Cerebellar cortex (tissue), 1 donor: ENCODE measurements at regions not wholly inside any gene's neighbourhood (a gene's known extent, or its start where the extent isn't known, plus 50 kb on each side); places are given as distances from the start of the nearest gene placed in this dataset.

Source experiments
- DNase-seq: peaks from one replicate; pipeline ENCODE4 v3.0.0-alpha.2; 2015; ENCODE audit warnings: low spot score

DNA sequence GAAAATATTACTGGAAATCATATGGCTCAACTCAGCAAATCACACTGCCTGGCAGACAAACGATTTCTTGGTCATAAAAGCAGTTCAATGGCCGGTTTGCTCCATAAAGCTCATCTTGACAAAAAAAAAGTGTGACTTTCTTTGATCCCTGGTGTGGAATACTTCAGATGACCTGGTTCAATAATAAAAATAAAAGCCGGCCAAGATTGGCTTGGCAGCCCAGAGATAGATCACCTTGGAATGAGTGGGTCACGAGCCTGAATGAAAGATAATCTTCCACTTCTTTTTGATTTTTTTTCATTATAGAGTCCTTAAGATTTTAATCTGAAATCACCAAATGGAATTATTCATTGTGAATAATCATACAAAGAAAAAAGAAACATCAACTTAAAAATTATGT lies 445.3 kb upstream of the CITED2 start:
- DNase-seq = no peak

DNA sequence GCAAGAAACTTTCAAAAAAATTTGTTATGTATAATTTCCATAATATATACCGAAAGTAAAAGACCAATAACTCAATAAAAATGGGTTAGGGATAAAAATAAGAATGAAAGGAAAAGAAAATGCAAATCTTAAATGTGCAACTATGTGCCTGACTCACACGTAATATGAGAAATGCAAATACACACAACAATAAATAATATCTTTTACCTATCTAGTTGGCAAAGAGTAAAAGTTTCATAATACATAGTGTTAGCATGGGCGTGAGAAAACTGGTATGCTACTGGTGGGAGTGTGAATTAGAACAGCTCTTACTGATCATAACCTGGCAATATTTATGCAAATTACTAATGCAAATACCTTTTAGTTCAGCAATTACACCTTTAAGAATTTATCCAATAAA lies 438.5 kb upstream of the CITED2 start:
- DNase-seq = no peak

DNA sequence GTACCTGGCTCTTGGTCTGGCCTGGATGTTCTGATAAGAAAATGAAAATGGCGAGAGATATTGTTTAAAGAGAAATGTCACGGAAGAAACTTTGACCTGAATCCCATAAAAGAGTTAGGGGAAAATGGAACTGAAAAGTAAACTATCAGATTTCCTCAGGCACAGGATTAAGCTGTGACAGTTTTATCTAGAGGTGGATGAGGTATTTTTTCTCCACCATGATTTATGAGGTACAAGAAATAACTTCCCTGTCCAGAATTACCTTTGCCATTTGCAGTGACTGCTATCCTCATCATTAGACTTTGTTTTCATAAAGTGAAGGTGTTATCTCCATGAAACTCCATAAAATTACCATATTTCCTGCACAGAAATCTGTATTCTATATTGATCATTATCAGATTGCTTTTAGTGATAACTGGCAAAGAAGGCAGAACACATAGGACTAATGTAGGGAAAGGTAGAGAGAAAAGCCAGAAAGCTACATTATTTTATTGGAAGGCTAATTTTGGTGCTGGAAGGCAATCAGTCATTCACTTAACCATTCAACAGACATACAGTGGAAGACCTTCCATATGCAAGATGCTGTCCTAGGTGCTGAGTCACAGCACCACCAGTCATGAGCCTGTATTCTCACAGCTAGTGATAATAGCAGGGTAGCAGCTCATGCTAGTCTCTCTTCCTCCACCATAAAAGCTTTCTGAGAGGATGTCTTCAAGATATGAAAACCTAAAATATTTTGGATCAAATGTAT lies 427.3 kb upstream of the CITED2 start:
- no peak for DNase-seq

DNA sequence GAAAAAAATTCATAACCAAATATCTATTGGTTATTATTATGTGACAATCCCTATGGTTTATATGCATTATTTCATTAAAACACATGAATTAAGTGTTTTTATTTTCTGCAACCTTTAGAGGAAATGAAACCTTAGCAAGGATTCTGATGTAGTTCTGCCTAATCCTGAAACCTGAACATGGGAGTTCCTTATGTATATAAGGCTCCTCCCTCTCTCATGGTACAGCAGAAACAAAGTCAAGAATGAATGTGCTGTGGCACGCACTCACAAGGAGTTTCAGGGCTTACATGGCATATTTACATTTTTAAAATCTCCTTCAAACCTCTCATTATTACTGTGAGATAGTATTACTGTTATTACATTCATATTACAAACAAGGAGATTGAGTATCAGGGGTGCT lies 426.4 kb upstream of the CITED2 start:
- no peak for DNase-seq

DNA sequence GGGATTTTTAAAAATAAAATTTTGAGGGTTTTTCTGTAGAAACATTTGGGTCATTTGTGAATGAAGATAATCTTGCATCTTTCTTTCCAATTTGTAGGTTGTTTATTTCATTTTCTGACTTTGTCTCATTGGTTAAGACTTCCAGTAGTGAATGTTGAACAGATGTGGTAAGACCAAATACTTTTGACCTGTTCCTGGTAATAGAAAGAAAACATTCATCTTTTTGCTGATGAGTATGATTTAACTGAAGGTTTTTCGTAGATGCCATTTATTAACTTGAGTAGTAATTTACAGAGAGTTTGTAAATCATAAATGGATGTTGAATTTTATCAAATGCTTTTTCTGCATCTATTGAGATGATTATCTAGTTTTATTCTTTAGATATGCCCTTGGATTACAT lies 416.1 kb upstream of the CITED2 start:
- DNase-seq = no peak

DNA sequence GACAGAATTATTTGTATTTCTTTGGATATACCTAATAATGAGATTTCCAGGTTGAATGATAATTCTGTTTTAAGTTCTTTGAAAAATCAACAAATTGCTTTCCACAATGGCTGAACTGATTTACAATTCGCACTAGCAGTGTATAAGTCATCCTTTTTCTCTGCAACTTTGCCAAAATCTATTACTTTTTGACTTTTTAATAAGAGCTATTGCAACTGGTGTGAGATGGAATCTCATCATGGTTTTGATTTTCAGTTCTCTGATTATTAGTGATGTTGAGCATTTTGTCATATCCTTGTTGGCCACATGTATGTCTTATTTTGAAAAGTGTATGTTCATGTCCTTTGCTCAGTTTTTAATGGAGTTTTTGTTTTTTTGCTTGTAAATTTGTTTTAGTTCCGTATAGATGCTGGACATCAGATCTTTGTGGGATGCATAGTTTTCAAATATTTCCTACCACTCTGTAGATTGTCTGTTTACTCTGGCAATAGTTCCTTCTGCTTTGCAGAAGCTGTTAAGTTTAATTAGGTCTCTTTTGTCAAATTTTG lies 409.8 kb upstream of the CITED2 start:
- no peak for DNase-seq

DNA sequence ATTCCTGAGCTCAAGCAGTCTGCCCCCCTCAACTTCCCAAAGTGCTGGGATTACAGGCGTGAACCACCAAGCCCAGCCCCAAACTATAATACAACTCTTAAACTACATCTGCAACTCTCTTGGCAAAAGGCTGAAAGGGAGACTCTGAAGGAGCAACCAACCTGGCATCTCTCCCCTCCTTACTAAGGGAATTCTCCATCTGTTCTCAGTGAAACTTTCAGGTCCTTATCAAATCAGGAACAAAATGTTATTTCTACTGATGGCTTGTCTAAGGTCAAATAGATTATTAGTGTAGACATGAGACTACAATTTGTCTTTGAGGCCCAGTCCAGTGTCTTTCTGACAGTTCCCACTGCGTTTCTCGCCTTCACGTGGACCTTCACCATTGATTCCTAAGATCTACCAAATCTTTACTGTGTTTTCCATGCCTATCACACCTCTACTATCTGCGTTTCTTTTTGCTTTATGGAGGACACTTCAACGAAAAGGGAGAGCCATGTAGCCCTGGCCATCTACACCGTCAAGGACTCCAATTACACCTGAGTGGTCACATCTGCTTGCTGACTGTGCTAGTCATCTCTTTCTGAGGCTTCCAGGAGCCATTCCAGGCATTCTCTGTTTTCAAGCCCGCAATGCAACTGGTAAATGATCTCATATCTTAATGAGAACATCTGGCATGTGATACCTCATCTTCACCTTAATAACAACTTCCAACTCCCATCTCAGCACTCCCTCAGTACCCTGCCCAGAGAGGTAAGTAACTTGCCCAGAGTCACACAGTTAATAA lies 405.7 kb upstream of the CITED2 start:
- DNase-seq = no peak

DNA sequence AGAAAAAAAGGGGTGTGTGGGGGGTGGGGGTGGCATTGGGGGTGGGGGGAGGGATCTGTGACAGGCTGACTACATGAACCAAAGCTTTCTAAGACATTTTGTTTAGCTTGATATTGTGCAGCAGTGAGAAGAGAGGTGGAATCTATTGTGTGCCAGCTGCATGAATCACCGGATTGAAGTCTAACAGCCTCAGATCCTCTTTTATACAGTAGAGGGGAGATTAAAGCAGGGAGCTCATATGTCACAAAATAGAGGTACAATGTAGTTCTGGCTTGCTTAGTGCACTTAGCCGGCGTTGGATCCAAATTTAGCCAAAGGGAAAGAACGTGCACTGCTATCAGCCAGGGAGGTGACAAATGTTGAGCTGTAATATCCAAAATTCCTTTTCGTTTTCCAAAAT lies 404.2 kb upstream of the CITED2 start:
- peak; percentile 67 for DNase-seq

DNA sequence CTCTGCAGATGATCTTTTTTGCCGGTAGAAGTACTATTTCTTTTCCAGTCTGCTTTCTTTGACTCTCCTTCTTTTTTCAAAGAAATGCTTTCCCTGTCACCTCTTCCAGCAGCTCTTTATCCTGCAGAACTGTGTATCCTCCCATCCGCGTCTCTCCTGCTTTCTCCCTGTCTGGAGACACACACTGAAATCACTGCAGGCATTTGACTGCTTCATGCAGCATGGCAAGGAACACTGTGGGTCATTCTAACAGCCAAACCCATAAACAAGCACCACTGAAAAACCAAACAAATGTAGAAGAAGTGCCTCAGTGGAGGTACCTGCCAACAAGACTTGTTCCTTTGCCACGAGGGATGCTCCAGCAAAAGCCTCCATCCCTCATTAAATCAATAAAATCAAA lies 403.7 kb upstream of the CITED2 start:
- DNase-seq = peak; percentile 74

DNA sequence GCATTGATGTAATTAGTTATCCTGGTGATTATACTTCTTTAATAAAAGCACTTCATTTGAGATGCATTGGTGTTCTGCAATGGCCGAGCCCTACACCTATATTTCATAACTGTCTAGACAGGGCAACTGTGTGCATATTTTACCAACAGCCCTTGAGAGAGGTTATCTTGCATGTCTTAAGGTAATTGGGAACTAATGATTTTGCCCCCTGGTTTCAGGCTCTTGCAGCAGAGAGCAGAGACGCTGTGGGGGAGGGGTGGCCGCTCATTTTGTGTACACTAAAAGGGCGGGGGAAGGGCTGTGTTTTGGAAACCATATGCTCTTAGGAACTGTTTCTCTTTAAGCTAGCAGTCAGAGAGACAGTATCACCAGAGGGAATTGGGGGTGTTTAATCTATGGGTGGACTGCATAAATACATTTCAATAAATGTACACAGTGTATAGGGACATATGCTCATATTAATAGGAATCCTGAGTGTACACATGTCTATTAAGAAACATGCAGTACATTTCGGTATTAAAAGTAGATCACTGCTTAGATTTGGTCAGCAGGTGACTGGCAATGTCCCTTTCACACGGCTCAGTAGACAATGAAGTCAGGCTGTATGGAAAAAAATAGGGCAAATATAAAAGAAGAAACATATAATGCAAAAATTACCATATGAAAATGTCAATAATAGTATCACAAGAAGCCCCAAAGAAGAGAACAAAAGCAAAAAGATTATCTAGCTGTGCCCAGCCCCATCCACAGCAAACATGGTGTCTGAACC lies 402.9 kb upstream of the CITED2 start:
- DNase-seq = peak; percentile 45

DNA sequence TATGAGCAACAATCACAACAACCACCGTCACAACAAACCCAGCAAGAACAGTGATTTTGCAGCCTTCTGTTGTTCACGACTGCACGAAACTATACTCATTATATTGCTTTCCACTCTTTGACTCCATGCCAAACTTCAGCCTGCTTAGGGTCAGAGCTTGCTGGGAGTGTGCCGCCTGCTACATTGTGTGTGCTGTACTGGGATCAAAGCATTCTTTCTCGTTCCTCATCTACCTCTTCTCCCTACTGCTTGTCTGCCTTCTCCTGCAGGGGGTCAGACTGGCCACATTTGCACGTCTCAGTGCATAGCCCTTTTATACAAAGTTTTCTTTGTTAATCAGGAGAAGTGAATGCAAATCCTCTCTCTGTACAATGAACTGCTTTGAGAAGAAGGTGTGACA lies 401.6 kb upstream of the CITED2 start:
- DNase-seq = peak; percentile 38

DNA sequence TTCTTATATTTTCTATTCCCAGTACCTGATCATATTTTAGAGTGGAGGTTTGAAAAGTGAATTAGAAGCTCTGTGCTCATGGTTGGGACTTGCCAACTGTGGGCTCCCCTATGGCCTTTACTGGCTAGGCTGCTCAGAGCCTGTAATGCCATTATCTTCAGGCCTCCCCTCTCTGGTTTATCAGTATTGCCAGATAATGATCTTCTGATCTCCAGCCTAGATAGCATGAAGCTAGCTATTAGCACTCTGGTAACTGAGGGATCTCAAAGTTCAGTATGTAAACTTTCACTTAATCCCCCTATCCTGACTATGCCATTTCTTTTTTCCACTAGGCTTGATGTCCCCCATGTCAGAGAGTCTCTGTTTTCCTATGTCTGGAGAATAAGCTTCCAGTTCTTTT lies 393.7 kb upstream of the CITED2 start:
- DNase-seq = no peak

DNA sequence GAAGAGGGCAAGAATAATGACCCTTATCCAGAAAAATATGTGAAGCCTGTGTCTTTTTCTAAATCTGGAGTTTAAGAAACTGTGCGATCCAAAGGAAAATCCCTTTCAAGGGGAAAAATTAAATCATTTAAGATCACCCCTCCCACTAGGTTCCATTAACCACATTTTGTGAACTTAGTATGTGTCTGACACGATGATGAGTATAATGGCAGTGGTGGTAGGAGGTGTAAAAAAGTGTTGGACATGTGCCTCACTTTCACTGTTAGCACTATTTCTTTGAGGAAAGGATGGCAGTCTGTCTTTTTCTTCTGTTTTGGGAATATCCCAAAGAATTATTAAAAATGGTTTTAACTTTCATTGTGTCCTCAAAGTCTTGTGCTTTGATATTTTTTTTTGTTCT lies 392.3 kb upstream of the CITED2 start:
- no peak for DNase-seq

DNA sequence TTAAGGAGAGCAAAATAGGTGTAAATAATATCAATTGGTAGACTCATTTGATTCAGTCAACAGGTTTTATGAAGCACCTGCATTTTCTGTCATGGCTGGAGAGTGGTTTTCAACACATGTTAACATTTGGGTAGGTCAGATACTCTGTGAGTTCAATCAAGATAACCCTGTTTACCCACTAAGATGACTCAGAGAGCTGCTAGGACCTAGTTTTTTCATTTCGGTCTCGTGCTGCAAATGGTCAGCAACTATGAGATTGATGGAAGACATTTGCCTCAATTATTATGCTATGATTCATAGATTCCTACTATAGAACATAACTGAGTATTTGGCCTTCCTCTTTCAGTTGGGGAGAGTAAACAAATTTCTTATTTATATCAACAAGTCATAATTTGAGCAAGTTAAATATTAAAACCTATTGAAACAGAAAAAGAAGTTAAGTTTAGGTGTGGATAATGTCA lies 391.4 kb upstream of the CITED2 start:
- DNase-seq = no peak

DNA sequence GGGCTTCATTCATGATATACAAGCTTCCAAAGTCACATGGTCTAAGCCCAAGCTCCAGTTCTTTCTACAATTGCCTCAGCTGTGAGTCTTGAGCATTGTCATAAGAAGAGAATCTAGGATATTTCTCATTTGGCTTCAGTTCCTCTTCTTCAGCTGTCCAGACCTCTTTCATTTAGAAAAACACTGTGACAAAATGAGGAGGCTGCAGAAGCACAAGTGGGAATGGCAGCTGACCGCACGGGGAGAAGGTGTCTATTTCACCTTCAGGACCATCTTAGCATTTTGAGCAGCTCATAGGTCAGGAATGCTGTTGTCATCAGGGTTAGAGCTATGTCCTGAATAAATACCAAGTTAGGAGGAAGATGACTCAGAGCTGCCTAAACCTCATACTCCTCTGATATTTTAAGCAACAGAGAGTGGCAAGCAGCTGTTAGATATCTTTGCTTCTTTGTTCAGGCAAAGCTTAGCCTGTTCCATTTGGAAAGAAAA lies 390.1 kb upstream of the CITED2 start:
- DNase-seq = peak; percentile 51

DNA sequence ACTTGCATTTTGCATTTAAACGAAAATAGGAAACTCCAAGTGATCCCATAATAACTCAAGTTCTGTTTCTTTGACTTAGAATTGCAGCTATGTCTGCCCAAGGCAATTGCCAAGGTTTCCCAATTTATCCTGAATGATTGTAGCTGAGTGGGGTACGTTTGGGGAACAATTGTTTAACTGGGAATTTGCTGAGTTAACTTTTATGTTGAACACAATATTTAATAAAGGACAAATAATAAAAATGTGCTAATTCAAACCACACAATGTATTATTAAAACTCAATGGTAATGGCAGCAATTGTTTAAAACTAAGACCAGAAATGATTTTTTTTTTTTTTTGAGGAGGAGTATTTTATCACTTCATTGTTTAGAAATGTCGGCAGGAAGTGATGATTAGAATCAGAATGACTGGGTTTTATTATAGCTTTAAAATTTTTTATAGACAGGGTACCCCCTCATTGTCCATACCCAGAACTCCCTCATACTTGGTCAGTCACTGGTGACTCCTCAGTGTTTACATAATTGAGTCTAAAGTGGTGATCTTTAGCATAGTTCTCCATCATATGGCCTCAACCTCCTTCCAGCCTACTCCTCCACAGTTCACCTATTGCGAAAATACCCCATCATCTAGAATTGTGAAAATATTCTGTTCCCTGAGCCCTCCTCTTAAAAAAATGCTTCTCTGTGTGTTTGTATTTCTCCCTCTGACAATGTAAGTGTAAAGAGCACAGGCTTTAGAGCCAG lies 389.2 kb upstream of the CITED2 start:
- DNase-seq = no peak

DNA sequence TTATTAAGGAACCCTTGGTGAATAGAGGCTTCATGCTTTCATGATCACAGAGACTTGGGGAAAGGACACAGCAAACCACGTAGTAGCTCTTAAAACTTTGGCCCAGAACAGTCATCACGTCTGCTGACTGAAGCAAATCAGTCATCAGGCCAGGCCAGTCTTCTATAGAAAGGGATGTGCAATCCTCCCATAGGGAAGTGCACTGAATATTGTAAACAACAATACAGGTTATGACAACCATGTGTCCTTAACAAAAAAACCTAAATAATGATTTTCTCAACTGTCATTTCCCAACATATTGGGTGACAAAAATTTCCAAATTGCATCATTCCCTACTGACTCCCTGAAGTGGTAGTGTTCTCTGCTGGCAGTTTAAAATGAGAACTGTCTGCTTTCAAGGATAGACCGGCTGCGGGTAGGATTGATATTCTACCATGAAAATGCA lies 388.2 kb upstream of the CITED2 start:
- peak; percentile 45 for DNase-seq

DNA sequence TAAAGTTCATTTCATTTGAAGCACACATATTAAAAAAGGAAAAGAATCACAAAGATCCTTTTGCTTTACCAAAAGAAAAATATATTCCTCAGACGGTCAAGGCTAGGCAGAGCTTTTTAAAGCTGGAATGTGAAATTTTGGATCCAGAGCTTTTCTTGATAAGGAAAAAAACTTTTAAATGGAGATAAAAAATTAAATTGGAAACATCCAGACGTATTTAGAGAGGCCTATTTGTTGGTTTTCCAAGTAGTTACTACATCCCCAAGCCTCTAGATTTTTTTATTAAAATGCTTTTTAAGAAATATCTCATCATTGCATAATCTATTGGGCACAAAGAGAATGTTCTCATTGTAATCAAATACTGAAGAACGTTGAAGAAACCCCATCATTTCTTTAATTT lies 385.7 kb upstream of the CITED2 start:
- no peak for DNase-seq

DNA sequence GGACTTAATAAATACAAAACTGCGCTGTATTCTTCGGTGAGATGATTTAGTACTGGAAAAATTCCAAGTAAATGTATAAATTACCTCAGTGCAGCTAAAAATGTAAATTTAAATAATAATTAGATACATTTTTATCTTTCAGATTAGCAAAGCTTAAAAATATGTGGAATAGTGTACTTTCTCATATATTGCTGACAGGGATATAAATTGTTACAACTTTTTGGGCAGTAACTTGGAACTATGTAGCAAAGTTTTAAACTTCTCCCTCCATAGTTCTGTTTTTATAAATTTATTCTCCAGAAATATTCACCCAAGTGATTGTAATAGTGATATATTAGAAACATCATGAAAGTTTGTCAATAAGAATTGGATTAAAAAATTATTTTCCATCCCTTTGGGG lies 384.6 kb upstream of the CITED2 start:
- DNase-seq = no peak

DNA sequence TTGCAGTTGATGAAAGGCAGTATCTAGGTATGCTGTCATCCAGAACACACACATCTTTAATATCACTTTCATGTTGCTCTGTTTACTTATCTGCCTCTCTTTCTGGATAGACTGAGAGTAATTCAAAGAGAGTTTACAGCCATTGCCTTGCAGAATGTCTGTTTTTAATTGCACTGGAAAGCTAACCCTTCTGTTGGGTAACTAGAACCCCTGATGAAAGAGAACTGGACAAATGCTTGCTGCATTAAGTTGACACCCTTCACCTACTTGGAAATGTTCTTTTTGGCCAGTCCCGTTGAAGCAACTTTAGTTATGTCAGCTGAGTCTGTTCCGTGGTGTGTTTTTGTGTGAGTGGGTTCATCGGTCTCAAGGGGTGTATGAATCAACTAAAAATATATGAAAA lies 383.8 kb upstream of the CITED2 start:
- DNase-seq = no peak

DNA sequence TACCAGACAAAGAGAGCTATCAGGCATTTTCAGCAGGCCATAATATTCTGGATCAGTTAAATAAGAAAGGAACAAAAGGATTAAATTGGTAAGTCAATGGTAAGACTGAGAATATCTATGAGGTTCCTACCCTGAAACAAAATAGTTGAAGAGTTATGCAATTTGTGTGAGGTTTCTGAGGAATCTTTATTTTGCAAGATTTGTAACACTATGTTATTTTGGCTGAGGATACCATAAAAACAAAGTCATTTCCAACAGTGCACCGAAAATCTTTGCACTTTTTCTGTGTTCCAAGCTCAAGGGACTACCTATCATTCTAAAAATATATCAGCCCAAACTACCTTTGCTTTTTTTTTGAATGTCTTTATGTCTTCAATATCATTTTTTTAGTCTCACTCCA lies 383.3 kb upstream of the CITED2 start:
- no peak for DNase-seq

DNA sequence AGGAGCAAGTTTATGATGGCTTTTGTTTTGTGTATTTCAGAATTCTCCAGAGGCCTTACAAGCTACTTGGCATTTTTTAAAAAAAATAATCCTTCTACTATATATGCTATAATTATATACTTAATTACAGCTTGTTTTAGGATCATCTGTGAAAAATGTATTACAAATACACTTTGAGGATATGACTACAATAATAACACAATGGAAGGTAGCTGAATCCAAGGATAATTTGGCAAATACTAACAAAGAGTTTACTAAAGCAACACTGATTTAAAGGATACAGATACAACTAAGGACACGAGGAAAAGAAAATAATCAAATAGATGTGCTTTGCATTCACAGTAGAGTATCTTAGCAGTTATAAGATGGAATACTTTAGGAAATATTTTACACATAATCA lies 381.9 kb upstream of the CITED2 start:
- no peak for DNase-seq
